ENCODE measurements at regions not wholly inside any gene's neighbourhood (a gene's known extent, or its start where the extent isn't known, plus 50 kb on each side); places are given as distances from the start of the nearest gene placed in this dataset.

DNA sequence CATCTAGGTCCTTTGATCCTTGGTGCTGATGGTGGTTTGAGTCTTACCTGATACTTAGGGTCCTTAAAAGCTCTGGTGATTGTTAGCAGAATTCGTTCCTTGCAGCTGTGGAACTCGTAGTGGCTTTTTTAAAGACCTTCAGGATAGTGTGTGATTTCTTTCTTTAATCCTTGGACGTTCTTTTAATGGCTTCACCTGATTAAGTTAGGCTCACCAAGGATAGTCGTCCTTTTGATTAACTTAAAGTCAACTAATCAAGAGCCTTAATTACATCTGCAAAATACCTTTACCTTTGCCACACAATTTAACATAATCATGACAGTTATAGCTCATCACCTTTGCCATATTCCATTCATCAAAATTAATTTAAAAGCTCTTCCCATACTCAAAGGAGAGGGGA lies 1807.7 kb downstream of the OLFM4 start:
- no peak for TF ChIP-seq EP300 (IDR thresholded peaks at IDR 0.05)
- TF ChIP-seq, protein P1, sequence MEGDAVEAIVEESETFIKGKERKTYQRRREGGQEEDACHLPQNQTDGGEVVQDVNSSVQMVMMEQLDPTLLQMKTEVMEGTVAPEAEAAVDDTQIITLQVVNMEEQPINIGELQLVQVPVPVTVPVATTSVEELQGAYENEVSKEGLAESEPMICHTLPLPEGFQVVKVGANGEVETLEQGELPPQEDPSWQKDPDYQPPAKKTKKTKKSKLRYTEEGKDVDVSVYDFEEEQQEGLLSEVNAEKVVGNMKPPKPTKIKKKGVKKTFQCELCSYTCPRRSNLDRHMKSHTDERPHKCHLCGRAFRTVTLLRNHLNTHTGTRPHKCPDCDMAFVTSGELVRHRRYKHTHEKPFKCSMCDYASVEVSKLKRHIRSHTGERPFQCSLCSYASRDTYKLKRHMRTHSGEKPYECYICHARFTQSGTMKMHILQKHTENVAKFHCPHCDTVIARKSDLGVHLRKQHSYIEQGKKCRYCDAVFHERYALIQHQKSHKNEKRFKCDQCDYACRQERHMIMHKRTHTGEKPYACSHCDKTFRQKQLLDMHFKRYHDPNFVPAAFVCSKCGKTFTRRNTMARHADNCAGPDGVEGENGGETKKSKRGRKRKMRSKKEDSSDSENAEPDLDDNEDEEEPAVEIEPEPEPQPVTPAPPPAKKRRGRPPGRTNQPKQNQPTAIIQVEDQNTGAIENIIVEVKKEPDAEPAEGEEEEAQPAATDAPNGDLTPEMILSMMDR (IDR thresholded peaks at IDR 0.05): no peak
- no peak for TF ChIP-seq POLR2A (IDR thresholded peaks at IDR 0.05)
- Histone ChIP-seq H3K4me1 (no peaks in the 10 kb centered on the region), H3K27ac (no peak overlapping the region), H3K4me3 (no peak overlapping the region), H3K27me3 (no peaks in the 10 kb centered on the region), H3K36me3 (no peaks in the 10 kb centered on the region), H3K9me3 (no peaks in the 10 kb centered on the region)
- DNase-seq (ENCODE audit: low spot score in 2 of 2): no peak
- WGBS, 2 donors: 71 to 73% methylated on average over 4 of the region's 4 CpGs

DNA sequence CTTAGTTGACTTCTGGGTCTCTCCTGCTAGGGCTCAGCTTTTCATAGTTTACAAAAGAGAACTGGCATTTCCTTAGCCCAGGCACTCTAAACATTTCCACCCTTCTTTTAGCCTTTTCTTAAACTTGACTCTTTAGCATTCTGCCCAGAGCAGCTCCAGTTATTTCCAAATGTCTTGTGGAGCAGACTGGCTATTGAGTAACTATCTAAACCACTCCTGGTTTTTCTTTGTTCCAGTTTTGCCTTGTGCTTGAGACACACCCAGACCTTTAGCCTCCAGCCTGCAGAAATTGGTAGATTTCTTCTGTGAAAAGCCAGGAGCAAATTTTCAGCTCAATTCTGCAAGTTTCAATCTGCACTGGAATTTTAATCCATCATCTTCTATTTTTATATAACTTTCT lies 1813.1 kb downstream of the OLFM4 start:
- H3K27me3 ChIP-seq: no peaks in the 10 kb centered on the region
- no peaks in the 10 kb centered on the region for H3K36me3 ChIP-seq
- no peak overlapping the region for H3K27ac ChIP-seq
- H3K4me1 ChIP-seq: no peaks in the 10 kb centered on the region
- no peak overlapping the region for H3K4me3 ChIP-seq
- no peaks in the 10 kb centered on the region for H3K9me3 ChIP-seq
- DNase-seq (ENCODE audit: low spot score in 2 of 2): no peak
- no peak for TF ChIP-seq EP300 (IDR thresholded peaks at IDR 0.05)
- TF ChIP-seq, protein P1 (IDR thresholded peaks at IDR 0.05): no peak
- no peak for TF ChIP-seq POLR2A (IDR thresholded peaks at IDR 0.05)

DNA sequence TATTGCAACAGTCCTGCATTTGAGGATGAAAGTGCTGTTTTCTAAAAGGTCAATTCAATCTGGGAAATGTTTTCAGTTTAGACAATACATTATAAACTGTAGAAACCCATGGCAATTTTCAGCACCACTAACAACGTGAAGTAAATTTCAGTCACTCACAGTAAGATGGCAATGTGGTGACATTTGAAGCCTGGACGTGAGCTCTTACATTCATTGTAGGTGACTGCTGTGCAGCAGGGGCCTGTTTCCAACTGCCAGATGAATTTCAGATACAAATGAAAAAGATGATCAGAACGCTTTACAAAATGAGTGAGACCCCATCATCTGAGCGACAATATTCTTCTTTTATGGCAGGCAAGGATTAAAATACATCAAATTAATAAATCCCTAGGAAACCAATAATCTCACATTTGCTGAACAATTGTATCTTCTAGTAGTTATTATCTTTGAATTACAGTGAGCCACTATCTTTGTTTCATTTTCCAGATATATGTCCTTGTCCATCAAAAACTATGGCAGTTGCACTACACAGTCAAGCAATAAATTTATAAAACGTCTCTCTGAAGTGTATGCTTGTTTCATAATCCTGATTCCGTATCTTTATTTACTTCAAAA lies 1816.8 kb downstream of the OLFM4 start:
- no peaks in the 10 kb centered on the region for H3K4me1 ChIP-seq
- 51% methylated on average over 6 of the region's 6 CpGs for WGBS, 2 donors
- TF ChIP-seq EP300 (IDR thresholded peaks at IDR 0.05) (no peak), POLR2A (IDR thresholded peaks at IDR 0.05) (no peak)
- TF ChIP-seq, protein P1 (IDR thresholded peaks at IDR 0.05): no peak

DNA sequence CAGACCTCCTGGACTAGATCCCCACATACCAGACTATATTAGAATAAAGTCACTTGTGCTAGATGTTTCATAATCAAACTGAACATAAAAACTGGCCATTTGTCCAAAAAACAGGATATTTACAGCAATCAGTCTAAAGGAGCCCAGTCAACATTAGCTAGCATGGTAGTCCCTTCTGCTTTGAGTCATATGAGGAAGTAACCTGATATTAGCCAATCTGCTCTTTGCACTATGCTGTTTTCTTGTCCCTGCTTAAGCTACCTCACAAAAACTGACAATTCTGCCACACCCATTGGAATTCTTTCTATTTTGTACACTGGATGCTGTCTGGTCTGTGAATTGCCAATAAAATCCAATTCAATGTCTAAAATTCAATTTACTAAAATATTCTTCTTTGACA lies 1824.2 kb downstream of the OLFM4 start:
- no peaks in the 10 kb centered on the region for H3K36me3 ChIP-seq
- no peak overlapping the region for H3K27ac ChIP-seq
- no peaks in the 10 kb centered on the region for H3K9me3 ChIP-seq
- TF ChIP-seq POLR2A (IDR thresholded peaks at IDR 0.05) (no peak), EP300 (IDR thresholded peaks at IDR 0.05) (no peak)
- TF ChIP-seq, protein P1 (IDR thresholded peaks at IDR 0.05): no peak
- no peaks in the 10 kb centered on the region for H3K4me1 ChIP-seq
- no peak overlapping the region for H3K4me3 ChIP-seq
- DNase-seq (ENCODE audit: low spot score in 2 of 2): no peak
- H3K27me3 ChIP-seq: no peaks in the 10 kb centered on the region

More for the DNA sequence above, 1816.8 kb downstream of the OLFM4 start:
- Histone ChIP-seq H3K9me3 (no peaks in the 10 kb centered on the region), H3K4me3 (no peak overlapping the region), H3K27ac (no peak overlapping the region), H3K27me3 (no peaks in the 10 kb centered on the region), H3K36me3 (no peaks in the 10 kb centered on the region)
- DNase-seq (ENCODE audit: low spot score in 2 of 2): no peak

DNA sequence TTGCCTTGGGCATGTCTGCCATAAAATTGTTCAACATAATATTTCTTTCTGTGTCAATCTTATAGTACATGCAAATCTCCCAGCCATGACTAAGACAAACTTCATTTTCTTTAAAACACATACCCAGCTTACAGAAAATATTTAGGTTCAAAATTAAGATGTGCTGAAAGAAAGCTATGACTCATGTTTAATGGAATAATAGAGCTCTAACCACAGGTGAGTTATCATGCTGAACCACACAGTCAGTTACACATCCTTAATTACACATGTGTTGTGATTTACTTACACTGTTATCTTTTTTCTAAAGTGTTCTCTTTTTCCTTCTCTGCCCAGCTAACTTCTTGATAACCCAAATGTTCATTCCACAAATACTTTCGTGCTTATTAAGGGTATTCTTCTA lies 1831.2 kb downstream of the OLFM4 start:
- Histone ChIP-seq H3K4me3 (no peak overlapping the region), H3K27ac (no peak overlapping the region), H3K4me1 (no peaks in the 10 kb centered on the region), H3K27me3 (no peaks in the 10 kb centered on the region), H3K36me3 (no peaks in the 10 kb centered on the region), H3K9me3 (no peaks in the 10 kb centered on the region)
- WGBS, 2 donors: 84 to 98% methylated on average over 1 of the region's 1 CpG
- TF ChIP-seq POLR2A (IDR thresholded peaks at IDR 0.05): no peak
- TF ChIP-seq, protein P1 (IDR thresholded peaks at IDR 0.05): no peak
- TF ChIP-seq EP300 (IDR thresholded peaks at IDR 0.05): no peak
- no peak for DNase-seq (ENCODE audit: low spot score in 2 of 2)

All from tibial nerve (tissue), 4 donors.